GM19467 (cell line): ENCODE measurements at regions not wholly inside any gene's neighbourhood (a gene's known extent, or its start where the extent isn't known, plus 50 kb on each side); places are given as distances from the start of the nearest gene placed in this dataset.
"Not testable (repeated sequence)": the region's sequence is repeated elsewhere in the genome, so short reads cannot be mapped to it uniquely, and the experiment has no call there.

Experiments used
- ATAC-seq: cut with Tn5 transposase; IDR thresholded peaks from one replicate; pipeline ENCODE4 v1.9.1; 2021; ENCODE audit warnings: mild to moderate bottlenecking, moderate library complexity; ENCODE audit not compliant: unreplicated experiment

DNA sequence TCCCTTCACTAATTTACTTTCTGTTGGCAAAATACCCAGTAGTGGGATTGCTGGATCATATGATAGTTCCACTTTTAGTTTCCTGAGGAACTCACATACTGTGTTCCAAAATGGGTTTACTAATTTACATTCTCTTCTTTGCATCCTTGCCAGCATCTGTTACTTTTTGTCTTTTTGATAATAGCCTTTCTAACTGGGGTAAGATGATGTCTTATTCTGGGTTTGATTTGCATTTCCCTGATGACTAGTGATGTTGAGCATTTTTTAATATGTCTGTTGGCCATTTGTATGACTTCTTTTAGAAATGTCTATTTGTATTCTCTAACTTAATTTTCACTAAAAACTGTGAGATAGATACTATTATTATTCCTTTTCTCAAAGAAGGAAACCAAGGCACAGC is 411.7 kb downstream of the SOCS6 start:
- ATAC-seq = no peak

DNA sequence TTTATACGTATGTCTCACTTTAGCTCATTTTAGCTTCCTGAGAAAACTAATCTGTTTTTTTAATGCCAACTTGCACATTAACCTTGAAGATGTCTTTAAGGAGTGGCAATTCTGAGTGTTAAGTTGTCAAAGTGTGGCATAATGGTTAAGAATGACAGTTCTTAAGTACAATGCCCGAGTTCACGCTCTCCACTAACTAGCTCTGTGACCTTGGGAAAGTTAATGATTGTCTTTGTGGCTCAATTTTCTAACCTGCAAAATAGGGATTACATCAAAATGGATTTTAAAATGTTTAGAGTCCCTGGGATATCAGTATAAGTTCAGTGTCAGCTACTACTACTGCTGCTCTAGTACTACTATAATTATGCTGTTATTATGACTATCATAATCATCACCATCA is 409.7 kb downstream of the SOCS6 start:
- no peak for ATAC-seq

DNA sequence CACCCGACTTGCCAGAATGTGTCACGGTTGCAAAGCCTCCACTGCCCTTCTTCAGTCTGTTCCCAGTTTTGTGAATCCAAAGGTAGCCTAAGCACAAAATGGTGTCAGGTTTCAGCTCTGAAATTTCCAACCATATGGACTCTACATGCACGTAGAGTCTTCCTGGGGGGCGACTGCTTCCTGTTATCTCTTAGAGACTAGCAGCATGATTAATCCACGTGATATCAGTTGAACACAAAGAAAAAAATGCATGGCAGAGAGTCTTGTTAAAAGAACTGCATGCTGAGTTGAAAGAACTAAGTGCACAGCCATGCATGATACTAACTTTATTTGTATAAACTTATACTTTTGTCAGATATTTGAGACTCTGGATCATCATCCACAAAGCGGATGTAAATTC is 404.4 kb downstream of the SOCS6 start:
- no peak for ATAC-seq

DNA sequence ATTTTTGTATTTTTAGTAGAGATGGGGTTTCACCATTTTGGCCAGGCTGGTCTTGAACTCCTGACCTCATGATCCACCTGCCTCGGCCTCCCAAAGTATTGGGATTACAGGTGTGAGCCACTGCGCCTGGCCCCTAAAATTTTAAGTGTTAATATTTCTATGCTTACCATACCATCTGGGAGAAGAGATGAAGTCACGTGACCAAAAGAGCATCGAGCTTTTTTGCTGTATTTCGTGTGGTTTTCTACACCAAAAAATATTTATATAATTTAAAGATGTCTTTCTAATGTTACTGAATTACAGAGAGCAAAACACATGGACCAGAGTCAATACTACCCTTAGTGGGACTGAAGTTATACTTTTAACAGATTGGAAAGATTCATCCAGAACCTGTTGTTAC is 400.9 kb downstream of the SOCS6 start:
- not testable (repeated sequence) for ATAC-seq

DNA sequence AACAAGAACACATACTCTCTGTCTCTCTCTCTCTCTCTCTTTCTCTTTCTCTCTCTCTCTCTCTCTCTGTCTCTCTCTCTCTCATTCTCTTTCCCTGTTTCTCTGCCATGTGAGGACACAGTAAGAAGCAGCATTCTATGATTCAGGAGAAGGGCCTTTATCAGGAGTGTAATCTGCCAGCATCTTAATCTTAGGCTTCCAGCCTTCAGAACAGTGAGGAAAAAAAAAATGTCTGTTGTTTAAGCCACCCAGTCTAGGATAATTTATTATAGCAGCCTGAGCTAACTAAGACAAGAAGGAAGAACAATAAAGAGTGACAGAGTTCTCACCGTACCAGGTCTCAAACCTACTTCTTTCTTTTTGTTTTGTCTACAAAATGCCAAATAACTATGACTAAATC is 399.4 kb downstream of the SOCS6 start:
- ATAC-seq = no peak

DNA sequence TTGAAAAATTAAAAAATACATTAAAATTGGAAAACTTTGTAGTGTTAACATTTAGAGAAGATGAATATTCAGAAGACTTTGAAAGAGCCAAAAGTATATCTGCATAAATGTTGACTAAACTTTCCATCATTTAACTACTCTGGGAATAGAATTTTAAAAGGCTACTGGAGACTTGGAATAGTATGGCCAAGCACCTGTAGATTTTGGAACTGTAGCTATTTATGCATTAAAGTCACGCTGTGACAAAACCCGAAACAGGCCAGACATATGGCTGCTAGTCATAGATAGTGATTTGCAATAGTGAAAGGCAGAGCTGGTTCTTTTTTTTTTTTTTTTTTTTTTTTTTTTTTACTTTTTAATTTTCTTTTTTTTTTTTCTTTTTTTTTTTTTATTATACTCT is 396.0 kb downstream of the SOCS6 start:
- ATAC-seq = no peak

DNA sequence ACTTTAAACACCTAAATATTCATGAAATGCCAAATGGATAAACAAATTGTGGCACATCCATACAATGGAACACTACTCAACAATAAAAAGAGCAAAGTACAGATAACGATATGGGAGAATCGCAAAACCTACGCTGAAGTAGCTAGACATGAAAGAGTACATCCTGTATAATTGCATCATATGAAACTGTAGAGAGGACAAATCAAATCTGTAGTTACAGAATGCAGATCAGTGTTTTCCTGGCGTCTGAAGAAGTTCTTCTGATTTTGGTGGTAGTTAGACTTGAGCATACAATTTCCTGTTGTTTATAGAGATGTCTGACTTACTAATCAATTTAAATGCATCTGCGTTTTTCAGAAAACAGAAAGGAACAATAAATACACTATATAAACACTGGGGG is 394.4 kb downstream of the SOCS6 start:
- ATAC-seq = no peak

DNA sequence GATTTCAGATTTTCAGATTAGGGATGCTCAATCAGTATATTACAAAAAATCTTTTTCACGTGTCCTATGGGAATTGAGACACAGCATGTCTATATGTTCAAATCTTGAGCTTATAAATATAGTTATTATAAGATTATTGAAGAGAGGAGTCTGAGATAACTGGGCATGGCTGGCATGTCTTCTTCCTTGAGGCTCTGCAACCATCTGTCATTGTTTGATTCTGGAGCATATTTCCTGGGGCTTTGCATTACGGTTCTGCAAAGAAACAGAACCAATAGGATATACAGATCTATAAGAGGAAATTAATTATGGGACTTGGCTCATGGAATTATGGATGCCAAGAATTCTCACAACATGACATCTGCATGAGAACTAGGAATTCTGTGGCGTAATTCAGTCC is 386.1 kb downstream of the SOCS6 start:
- ATAC-seq = no peak

DNA sequence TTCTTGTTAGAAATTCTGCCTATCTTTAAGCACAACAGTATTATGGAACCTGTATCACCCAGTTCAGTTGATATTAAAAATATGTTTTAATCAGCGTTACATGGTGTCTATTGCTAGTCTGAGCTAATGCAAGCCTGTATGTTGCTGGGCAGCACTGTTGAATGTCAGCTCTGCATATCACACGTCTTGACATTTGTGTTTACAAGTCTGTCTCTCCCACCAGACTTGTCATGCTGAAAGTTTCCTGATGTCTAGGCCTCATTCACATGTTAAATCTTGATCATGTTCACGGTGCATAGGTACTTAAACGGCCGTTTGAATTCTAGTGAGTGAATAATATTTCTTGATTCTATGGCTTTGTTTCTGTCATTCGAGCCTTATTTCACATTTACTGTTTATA is 385.0 kb downstream of the SOCS6 start:
- ATAC-seq = no peak

DNA sequence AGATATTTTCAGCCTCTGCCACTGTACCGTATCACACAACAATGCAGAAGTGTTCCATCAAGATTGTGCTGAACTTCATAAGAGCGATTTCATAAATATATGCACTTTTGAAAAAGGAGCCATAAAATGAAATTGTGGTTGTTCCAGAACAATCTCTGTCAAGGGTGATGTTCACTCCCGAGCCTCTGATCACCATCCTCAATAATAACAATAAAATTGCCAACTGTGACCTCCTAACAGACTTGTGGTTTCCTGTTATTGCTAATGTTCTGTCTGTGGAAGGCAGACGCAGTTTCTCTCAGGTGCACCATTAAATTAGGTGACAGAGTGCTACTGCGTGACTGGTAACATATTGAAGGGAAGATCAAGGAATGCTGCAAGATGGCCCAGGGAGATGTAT is 383.7 kb downstream of the SOCS6 start:
- no peak for ATAC-seq

DNA sequence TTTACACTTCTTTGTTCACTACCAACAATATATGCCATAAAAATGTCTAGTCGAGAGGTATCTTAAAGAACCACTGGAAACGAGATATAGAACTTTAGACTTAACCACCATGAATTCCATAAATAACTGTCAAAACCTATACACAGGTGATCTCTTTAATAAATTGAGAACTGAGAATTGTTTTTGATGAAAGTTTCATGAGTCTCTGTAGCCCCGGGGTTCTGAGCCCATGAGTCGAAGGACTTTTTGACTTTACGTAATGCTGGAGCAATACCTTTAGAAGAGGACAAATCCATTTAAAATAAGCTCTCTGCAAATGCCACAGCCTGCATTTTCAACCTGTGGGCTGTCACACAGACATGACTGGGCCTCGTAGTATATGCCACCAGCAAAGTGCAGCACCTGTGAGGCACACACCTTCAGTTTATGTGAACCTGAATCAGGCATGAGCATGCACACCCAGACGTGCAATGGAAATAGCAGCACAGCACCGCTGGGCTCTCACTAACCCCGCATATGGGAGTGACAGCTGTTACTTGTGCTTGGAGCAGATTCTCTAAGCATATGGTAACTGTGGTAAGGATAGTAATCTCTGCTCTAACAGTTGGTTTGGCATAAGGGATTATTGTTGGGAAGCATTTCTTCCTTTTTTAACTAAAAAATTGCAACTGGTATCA is 383.2 kb downstream of the SOCS6 start:
- no peak for ATAC-seq

DNA sequence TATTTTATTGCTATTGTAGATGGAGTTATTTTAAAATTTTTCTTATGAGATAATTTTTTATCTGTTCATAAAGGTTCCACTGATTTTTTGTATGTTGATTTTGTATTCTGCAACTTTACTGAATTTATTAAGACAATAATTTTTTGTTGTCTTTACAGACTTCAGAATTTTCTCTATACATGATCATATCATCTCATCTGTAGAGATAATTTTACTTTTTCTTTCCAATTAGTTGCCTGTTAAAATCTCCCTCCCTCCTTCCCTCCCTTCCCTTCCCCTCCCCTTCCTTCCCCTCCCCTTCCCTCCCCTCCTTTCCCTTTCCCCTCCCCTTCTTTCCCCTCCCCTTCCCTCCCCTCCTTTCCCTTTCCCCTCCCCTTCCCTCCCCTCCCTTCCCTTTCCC is 378.1 kb downstream of the SOCS6 start:
- ATAC-seq = no peak

DNA sequence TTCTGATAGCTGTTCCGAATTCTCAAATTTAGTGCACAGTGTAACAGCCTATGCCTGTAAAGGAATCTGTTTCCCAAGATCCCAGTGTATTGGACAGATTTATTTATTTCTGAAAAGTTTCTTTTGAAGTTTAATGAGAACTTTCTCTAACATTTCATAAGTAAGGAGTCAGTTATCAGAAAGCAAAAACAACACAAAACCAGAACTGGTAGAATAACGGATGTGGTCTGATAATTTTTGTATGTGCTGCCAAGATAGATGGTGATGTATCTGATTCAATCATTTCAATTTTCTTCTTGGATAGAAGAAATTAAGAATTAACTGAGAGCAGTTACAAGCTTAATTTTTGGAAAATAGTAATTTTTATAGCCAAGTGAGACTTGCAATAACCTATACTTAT is 374.3 kb downstream of the SOCS6 start:
- ATAC-seq = no peak

DNA sequence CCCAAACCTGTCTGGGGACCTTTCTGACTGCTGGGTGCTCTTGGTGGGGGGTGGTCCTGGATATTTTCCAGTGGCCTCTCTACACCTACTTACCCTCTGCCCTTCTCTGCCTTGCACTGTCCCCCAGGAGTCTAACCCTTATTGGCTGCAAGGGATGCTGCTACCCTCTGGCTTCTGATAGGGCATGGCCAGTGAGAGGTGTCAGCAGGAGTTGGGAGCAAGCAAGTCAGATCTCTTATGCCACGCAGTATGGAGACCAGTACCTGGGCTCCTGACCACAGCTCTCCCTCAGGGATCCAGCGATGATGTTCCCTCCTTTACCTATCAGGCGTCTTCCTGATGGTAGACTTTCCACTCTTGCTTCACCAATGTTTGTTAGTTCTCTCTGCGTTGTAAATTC is 373.7 kb downstream of the SOCS6 start:
- ATAC-seq = no peak

DNA sequence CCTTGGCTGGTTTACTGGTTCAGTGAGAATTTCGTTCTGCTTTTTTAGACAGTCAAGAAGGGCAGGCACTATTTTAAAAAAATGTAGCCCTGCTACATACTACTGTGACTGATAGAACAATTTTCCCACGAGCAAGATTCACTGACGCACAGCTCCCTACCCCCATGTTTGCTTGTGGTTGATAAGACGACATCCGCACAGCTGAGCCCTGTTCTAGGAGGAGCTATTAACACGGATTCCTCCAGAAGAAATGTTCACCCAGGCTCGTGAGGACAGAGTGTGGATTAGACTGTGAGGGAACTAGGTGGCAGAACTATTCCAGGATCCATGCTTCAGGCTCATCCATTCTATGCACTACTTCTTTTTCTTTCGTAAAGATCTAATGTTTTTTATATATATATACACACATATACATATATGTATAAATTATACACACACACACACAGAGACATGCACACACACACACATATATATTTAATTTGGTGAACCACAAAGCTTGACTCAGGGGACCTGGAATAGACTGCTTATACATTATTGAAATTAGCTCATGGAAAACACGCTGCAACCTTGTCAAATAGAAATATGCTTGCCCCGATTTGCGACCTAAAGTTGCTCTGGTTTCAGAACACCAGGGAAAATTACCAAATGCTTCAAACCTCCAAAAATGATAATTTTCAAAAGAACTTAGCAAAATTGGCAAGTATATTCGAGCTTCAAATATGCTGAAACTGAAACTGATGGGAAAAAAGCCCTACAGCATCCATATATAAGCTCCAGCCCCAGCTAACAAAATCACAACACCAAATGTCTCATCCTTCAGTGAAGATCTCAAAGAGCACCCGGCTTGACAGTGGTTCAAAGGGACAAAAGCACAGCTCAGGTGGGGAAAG is 370.4 kb downstream of the SOCS6 start:
- ATAC-seq = no peak

DNA sequence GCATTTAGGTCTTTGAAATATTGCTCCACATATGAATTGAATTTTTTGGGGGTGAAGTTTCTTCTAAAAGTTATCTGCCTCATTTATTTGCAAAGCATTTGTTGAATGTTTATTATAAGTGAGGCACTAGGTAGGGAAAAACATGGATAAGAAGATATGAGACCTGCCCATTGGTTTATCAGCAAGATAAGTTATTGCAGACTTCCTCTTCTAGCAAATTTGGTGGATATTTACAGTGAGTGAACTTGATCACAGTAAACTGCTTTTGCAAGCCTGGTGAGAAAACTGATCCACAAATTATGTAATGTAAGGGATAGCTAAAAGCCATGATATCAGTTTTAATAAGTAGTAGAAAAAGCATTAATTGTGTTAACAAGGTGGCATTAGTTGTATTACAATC is 364.8 kb downstream of the SOCS6 start:
- no peak for ATAC-seq

DNA sequence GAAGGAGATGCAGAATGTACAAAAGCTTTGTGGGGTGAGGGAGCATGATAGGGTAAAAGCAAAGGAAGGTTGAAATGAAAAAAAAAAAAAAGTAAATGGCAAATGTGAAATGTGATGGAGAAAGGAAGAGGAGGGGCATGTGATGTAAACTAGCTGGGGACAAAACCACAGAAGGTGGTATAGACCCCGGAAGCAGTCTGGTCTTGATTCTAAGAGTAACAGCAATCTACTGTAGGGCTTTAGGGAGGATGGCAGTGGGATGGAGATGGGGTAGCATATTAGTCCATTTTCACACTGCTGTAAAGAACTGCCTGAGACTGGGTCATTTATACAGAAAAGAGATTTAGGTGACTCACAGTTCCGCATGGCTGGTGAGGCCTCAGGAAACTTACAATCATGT is 362.0 kb downstream of the SOCS6 start:
- ATAC-seq = no peak

DNA sequence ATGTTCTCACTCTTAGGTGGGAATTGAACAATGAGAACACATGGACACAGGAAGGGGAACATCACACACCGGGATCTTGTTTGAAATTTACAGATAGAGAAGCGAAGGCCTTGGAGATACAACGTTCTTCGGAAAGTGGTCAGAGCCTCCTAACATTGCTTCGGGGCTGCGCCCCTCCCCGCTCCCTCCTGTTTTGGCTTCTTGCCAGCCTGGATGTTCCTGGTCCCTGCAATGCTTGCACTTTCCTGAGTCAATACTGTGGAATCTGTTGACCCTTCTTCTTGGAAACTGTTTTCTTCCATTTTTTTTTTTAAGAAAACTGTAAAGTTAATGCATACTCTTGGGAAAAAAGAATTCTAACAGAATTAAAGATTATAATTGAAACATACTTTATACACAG is 360.8 kb downstream of the SOCS6 start:
- no peak for ATAC-seq

DNA sequence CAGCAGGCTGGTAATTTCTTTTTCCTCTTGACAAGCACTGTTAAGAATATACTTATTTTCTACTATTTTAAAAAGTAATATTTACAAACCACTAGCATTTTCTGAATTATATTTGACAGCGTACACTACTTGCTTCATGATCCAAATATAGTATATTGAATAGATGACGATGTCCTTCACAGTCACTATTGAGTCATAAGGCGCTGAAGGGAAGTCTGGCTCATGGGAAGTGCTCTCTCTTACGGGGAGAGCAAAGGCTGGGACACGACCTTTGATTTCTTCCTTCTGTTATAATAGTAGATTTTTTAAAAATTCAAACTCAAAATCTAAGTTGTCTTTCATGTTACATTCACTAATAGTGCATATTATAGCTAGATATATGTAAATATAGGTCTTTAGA is 357.1 kb downstream of the SOCS6 start:
- ATAC-seq = no peak

DNA sequence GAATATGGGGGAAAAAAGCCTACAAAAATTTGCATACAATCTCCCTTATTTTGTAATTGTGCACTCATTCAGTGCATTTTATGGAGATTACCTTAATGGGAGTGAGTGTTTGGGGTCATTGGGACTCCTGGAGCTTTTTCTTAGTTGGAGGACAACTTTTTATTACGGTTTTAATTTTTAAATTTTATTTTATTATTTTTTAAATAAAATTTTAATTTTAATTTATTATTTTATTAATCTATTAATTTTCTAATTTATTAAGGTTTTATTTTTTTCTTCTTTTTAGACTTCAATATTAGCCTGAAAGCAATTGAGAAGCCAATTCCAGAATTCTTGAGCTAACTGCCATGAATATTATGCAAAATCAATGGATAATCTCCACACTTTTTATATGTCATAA is 355.0 kb downstream of the SOCS6 start:
- no peak for ATAC-seq

DNA sequence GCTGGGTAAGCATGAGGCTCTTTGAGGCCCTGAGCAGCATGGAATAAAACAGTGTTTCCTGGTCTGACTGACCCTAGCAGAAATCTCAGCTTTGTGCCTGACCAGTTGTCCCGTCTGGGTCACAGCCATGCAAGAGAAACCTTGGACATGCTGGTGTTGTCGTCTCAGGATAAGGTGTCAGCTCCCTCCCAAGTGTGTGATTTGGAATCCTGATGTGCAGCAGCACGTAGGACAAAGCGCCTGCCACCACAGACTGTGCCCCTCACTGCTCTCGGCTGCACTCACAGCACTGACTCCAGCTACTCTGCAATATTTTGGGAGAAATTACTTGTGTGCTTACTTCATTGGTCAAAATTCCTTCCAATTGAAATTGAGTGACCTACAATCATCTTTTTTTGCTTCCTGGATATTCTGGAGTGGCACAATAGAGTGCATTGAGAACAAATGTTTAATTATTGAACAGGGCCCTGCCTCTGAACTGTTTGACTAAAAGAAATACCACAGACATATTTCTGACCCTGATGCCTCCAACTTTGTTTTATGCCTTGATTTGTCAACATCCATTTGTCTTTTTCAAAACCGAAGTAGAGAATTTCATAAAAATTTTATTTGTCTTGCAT is 352.4 kb downstream of the SOCS6 start:
- ATAC-seq = no peak

DNA sequence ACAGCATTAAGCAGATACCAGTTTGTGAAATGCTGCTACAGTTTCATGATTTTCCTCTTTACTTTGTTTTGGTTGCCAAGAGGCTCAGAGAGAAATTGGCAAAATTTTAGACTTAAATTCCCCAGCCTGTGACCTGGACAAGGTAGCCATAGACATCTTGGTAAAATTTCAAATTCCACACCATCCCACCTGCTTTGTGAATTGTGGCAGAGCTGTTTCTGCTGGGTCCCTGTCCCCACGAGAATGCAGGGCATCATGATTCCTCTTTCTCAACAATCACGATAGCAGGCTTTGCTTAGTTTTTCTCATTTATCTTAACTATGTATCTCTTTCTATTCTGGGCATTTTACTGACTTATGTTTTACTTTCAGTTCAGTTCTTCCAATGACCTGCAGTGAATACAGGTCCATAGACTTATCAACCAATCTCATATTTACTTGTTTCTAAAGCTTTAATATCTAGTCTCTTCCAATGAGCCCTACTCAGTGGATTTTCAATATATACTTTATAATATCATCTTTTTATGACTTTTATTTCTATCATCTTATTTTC is 351.6 kb downstream of the SOCS6 start:
- ATAC-seq = no peak
